NOMO-1 treated with dmso at 0.1 percent for 144 hours (cell line): ENCODE measurements at regions not wholly inside any gene's neighbourhood (a gene's known extent, or its start where the extent isn't known, plus 50 kb on each side); places are given as distances from the start of the nearest gene placed in this dataset.

Source experiments
- DNase-seq: peaks from one replicate; lab custom pipeline; 2025; ENCODE audit not compliant: unreplicated experiment; lab: John Stamatoyannopoulos, UW

DNA sequence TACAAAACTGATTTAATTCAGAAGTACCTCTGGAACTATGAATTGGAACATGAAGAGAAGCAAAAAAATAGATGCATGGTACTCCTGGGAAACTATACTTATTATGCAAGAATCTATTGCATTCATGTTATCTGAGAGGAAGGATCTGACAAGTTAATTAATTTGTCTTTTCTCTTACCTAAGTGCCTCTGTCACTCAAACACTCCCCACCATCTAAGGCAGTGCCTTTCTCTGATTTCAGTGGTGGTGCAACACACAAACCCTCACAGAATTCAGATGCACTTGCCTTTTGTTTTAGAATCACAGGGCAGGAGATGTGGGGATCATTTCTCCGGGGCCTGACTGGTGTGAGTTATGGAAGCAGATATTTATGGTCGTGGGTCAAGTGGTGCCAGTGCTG, 52.5 kb upstream of the C9orf72 start:
- DNase-seq = no peak

DNA sequence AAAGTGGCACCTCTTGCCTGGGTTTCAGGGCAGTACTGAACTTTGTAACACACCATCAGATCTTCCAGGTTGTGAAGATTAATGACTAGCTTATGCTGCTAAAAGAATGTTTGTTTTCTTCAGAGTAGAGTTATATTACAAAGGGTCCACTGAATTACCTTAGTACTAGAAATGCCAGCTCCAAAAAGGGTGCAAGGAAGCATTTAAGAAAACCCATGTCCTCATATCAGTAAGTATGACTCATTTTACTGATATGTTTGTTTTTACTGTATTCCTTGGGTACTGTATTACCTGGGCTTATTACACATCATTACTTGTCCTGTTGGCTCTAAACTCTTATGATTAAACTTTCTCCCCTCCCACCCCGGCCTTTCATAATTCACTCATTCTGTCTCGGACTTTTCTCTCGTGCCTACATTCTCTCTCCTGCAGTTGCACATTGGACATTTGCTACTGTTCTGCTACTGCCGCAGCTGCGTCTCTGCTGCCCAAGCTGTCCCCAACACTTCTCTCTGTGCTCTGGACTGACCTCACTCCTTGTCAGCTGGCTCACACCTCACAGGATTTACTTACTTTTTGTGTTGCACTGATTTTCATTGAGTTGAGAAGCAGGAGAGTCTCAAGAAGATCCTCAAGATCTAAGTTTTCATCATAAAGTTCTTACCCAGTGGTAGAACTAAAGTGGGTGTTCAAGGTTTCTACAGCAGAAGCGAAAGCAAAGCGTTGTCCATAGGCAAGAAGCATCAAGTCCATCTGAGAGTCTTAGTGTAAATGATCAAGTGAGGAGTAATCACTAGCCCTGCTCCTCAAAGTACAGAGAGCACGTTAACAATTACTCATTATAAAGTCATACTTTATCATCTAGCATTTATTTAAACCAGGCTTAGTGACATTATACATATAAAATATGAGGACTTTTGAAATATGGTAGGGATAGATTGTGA, 53.2 kb upstream of the C9orf72 start:
- DNase-seq = no peak

GRCh38 chr9:27627188-27627564, 53.9 kb upstream of the C9orf72 start:
- no peak for DNase-seq

DNA sequence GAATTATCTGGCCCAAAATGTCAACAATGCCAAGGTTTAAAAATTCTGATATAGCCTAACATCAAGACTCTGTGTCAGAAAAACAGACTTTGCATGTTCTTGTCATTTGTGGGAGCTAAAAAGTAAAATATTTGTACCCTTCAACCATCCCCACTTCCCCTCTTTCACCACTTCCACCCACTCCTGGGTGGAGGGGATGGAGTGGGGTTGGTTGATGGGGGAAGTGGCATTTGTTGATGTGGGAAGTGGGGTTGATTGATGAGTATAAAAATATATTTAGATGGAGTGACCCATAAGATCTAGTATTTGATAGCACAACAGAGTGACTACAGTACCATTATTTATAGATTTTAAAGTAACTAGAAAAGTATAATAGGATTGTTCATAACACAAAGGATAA, 55.0 kb upstream of the C9orf72 start:
- no peak for DNase-seq

DNA sequence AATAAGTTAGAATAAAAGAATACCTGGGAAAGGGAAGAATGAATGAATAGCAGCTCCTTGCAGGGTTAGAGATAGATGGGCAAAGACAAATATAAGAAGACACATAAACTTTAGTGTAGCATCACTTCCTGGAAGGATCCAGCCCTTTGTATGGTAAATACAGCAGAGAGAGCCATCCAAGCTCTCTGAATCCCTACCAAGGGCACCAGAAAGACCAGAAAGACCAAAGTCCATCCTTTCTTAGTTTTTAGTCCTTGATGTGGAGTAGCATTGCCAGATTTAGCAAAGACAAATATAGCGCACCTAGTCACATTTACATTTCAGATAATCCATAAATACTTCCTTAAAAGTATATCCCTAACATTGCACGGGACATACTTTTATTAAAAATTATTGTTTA, 56.1 kb upstream of the C9orf72 start:
- no peak for DNase-seq

GRCh38 chr9:27632254-27632653, 59.0 kb upstream of the C9orf72 start:
- no peak for DNase-seq

- no peak for DNase-seq
Measured at GRCh38 chr9:27633764-27634163, 60.5 kb upstream of the C9orf72 start.

GRCh38 chr9:27634879-27635278, 61.6 kb upstream of the C9orf72 start:
- DNase-seq = no peak

GRCh38 chr9:27638716-27639115, 65.4 kb upstream of the C9orf72 start:
- DNase-seq = no peak

DNA sequence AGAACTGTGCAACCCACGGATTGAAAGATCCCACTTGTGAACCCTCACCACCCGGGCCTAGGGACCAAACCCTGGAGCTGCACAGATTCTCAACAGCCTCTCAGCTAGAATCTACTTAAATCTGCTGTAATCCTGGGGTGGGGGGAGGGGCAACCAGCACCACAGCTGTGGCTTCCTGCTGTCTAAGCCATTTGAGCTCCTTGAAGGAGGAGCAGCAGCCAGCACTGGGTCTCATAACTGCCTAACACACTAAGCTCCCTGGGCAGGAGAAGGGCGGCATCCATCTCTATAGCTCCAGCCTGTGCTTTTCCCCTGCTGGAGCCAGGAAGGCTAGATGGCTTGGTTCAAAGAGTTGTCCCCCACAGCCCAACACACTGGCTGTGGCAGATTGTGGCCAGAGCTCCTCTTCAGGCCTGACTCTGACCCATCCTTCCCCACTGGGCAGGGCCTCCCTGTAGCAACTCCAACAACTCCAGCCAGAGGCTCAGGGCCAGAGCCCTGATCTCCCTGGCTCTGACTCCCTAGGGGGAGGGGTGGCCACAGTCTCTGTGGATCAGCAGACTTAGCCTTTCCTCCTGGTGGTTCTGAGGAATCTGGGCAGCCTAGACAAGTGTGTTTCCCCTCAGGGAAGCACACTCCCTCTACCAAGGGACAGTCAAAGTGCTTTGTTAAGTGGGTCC, 72.0 kb upstream of the C9orf72 start:
- no peak for DNase-seq

DNA sequence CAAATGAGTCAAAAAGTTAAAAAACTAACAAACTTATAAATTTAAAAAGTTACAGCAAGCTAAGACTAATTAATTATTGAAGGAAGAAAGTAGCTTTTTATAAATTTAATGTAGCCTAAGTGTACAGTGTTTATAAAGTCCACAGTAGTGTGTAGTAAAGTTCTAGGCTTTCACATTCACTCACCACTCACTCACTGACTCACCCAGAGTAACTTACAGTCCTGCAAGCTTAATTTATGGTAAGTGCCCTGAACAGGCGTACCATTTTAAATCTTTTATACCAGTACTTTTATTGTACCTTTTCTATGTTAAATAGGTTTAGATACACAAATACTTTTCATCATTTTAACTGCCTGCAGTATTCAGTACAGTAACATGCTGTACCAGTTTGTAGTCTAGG, 80.0 kb upstream of the C9orf72 start:
- no peak for DNase-seq

DNA sequence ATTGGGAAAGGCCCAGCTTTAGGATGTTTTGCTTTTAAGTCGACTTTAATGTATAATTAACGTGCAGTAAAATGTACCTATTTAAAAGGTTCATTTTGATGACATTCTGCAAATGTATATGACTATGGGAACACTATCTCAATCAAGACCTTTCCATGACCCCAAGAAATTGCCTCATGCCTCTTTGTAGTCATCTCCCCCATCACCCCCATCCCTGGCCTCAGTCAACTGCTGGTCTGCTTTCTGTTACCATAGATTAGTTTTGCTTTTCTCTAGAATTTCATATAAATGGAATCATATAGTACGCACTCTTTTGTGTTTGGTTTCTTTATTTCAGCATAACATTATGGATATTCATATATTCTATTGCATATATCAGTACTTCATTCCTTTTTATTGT, 80.7 kb upstream of the C9orf72 start:
- no peak for DNase-seq

- no peak for DNase-seq
Measured at GRCh38 chr9:27654629-27655285, 81.5 kb upstream of the C9orf72 start.

GRCh38 chr9:27655441-27655840, 82.2 kb upstream of the C9orf72 start:
- no peak for DNase-seq

DNA sequence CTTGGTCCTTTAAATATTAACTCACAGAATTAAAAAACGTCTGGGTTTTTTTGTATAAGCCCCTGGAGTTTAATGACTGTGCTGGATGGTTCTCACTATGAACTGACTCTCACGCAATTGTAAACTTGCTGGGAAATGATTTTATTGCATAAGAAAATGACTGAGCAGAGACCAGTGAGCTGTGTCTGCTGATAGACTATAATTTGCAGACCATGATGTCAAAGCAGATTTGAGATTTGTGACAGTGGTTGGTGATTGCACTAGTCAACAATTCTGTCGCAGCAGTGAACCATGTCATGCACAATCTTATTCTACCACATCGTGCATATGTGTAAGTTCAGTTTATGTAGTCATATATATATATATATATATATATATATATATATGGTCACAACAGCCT, 85.7 kb upstream of the C9orf72 start:
- DNase-seq = no peak

GRCh38 chr9:27659571-27659970, 86.3 kb upstream of the C9orf72 start:
- DNase-seq = no peak

GRCh38 chr9:27660148-27660547, 86.9 kb upstream of the C9orf72 start:
- no peak for DNase-seq

GRCh38 chr9:27663526-27663925, 90.2 kb upstream of the C9orf72 start:
- DNase-seq = no peak

- no peak for DNase-seq
Measured at GRCh38 chr9:27664121-27664779, 91.0 kb upstream of the C9orf72 start.

DNA sequence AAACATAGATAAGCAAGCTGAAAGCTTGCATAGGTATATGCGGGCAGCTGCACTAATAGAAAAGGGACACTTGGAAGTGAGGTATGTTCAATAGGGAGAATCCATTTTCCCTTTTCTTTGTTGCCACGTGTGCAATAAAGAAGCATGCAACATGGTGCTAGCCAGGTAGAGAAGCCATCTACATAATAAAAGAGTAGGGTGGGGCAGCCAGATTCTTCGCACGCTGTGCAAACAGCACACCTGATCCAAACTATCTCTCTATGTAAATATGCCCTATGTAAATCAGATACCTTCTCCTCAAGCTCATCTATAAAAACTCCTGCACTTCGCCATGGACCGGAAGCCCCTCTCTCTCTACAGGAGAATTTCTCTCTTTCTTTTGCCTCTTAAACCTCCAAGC, 91.9 kb upstream of the C9orf72 start:
- no peak for DNase-seq

- no peak for DNase-seq
Measured at GRCh38 chr9:27668280-27668679, 95.0 kb upstream of the C9orf72 start.
